IPS-11a (cell line): ENCODE measurements at regions not wholly inside any gene's neighbourhood (a gene's known extent, or its start where the extent isn't known, plus 50 kb on each side); places are given as distances from the start of the nearest gene placed in this dataset.
"Not testable (repeated sequence)": the region's sequence is repeated elsewhere in the genome, so short reads cannot be mapped to it uniquely, and the experiment has no call there.

Experiments
- H3K4me3 ChIP-seq: one replicate; pipeline ENCODE4 v1.5.1; 2013; ENCODE audit warnings: low read depth, low read length, control low read depth

DNA sequence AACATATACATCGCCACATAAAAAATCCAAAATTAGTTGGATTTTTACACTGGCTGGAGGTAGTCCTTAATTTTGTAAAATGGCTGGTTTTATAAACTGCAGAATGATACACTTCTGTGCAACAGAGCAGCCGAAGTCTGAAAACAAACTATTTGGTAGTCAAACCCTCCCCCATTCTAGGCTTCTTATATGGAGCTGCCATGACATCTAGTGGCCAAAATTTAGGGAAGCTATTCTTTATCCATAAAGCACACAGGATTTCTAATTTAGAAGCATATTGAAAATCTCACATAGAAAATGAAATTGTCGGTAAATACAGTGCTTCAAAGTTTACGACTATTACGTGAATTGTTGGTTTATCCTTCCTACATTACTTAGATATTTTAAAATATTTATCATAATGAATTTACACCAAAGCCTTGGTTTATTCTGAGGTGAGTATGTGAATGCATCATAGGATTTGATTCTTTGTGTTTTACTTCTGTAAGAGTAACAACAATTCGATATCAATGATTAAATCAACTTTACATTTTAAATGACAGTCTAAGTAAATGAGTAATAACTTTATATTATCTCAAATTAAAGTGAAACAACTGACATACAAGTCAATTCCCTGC is 113.4 kb upstream of the FAM241A start:
- no peak overlapping the region for H3K4me3 ChIP-seq

DNA sequence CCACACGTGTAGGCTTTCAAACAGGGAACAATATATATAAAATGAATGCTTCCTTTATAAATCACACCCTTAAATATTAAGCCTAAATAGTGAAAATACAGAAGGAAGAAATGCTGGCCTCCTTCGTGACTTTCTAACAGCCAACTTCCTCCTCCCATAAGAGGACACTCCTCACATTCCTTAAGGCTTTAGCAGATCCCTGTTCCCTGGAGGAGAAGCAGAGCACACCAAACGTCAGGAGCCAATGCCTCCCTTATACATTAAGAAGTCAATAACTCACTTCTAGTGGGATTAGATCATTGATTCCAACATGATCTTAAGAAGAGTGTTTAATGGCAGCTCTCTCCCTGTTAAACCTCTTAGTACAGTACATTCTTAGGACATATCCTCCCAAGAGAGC is 108.4 kb upstream of the FAM241A start:
- H3K4me3 ChIP-seq, result no peak overlapping the region

DNA sequence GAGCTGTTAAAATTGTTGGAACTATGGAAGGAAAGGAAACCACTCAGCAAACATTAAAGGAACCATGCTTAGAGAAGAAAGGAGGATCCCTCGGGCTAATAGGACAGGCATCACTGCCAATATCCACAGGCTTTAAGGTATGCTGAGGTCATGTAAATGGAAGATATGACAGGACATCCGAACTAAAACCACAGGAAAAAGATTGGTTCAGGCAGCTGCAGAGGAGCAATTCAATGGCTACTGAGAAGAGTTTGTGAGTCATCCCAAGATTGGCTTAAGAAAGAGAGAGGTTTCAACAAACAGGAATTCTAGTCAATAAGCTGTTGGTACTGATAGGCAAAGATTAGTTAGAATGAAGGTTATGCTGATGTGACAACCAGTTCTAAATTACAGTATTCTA is 106.4 kb upstream of the FAM241A start:
- no peak overlapping the region for H3K4me3 ChIP-seq

DNA sequence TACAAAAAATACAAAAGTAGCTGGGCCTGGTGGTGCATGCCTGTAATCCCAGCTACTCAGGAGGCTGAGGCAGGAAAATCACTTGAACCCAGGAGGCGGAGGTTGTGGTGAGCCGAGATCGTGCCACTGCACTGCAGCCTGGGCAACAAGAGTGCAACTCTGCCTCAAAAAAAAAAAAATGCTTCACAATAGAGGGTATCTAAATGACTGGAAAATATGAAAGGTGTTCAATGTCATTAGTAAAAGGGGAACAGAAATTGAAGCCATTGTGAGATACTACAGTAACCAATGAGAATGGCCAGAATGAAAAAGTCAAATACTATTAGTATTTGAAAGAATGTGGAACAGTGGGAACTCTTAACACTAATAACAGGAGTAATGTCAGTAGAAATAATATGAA is 96.1 kb upstream of the FAM241A start:
- not testable (repeated sequence) for H3K4me3 ChIP-seq

DNA sequence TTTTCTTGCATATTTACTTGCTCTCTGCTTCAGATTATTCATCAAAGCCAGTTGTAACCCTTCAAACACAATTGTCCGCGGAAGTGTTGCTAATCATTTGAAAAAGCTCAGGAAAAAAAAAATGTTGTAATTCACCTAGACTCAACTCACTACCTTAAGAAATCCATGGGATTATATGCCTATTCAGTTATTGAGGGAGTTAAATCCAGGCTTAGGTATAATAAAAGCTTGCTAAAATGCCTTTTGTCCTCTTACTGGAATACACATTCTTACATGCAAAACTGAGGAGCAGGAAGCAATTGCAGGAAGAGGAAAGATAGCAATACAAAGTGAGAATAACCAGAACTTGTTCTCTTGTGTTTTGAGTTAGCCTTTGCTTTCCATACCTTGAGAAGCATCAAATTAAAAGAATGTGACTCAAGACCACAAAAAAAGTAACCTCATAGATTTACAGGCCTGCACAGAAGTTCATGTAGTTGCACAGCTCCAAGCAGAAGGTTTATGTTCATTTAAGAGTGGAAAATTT is 91.4 kb upstream of the FAM241A start:
- H3K4me3 ChIP-seq, result no peak overlapping the region

DNA sequence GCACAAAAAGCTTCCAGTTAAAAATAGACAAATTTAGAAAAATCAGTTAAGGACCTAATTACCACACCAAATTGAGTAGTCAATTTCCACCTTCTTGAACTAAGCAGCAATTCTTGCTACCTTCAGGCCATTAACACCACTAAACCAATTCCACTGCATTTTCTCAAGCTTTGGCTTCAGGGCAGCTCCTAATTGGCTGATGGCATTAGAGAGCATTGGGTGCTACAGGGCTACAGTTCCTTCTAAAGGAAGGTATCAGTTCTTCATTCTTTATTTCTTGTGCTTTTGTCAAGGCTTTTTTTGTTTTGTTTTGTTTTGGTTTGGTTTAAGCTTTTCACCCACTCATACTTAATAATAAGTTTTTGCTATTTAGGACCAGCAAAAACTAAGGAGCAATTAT is 90.2 kb upstream of the FAM241A start:
- H3K4me3 ChIP-seq, result no peak overlapping the region

DNA sequence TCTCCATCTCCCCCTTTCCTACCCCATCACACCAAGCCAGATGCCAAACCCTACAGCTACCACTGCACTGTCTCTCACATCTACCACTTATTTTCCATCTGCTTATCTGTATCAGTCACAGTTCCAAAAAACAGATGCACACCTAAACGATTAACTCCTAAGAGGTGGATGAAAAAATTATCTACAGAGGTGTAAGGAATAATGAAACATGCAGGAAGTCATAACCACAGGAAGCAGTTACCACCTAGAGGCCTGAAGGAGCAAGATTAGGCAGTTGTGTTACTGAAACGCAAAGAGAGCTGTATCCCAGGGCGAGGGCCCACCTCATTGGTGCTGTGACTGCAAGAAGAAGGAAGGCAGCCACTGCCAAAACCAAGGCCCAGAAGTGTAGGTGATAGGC is 87.8 kb upstream of the FAM241A start:
- no peak overlapping the region for H3K4me3 ChIP-seq

DNA sequence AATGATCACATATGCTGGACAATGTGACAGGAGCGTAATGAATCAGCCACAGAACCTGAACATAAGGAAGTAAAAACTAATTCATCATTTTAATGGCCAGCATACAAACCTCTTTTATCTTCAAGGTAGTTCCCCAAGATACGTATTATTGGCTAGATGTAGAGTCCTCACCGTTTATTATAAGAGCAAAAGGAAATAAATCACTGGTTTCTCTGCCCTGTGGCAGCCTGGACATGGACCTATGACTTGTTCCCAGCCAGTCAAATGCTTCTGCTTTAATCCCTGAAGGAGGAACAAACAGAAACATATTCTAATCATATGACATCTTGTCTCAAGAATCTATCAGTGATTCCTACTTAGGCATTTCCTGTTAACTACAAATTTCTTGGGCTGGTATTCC is 86.8 kb upstream of the FAM241A start:
- no peak overlapping the region for H3K4me3 ChIP-seq

DNA sequence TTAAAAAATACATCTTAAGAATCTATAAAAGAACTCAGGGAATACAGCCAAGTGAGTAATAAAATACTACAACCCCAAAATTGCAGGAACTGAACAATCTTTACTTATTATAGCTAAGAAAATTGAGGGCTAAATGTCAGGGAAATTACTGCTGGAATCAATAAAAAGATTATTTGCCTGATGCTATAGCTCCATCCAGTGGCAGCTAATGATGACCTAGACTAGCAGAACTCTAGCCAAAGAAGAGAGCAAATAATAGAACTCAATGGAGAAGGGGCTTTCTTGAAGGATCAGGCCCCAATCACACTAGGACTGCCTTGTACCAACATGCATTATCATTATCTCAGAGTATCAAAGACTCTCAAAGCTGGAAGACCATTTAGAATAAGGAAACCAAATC is 85.0 kb upstream of the FAM241A start:
- no peak overlapping the region for H3K4me3 ChIP-seq

DNA sequence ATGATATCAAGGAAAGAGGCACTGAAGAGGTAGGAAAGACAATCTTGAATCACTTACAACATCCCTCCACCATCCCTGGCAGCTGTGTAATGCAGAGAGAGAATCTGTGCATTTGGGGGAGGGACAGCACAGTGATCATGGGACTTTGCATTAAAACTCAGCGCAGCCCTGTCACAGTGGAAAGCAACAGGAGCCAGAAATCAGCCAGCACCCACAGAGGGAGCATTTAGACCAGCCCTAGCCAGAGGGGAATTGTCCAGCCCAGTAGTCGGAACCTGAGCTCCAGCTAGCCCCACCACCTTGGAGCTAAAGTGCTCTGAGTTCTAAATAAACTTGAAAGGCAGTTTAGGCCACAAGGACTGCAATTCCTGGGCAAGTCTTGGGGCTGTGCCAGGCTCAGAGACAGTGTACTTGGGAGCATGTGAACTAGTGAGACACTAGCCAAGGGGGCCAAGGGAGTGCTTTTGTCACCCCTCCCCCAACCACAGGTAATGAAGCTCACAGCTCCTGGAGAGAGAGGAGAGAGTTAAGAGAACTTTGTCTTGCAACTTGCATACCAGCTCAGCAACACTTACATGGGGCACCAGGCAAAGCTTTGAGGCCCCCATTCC is 83.9 kb upstream of the FAM241A start:
- no peak overlapping the region for H3K4me3 ChIP-seq

DNA sequence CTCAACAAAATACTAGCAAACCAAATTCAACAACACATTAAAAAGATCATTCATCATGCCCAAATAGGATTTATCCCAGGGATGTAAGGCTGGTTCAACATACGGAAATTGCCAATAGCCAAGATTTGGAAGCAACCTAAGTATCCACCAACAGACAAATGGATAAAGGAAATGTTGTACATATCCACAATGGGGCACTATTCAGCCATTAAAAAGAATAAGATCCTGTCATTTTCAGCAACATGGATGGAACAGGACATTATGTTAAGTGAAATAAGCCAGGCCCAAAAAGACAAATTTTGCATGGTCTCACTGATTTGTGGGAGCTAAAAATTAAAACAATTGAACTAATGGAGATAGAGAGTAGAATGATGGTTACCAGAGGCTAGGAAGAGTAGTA is 82.0 kb upstream of the FAM241A start:
- H3K4me3 ChIP-seq, result no peak overlapping the region

DNA sequence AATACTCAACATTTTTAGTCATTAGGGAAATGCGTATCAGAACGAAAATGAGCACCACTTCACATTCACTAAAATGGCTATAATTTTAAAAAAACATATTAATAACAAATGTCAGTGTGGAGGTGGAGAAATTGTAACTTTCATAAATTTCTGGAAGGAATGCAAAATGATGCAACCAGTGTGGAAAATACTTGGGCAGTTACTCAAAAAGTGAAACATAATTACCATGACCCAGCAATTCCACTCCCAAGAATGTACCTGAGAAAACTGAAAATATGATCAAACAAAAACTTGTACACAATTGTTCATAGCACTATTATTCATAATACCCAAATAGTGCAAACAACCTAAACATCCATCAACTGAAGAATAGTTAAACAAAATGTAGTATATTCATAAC is 76.1 kb upstream of the FAM241A start:
- no peak overlapping the region for H3K4me3 ChIP-seq

DNA sequence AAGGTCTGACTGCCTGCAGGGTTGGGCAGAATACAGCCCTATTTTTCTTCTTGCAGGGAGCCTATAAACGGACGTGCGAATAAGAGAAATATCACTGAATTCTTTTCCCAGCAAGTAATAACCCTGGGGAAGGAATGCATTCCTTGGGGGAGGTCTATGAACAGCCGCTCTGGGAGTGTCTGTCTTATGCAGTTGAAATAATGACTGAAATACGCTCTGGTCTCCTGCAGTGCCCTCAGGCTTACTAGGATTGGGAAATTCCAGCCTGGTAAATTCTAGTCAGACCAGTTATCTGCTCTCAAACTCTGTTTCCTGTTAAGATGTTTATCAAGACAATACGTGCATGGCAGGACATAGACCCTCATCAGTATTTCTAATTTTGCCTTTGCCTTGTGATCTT is 72.1 kb upstream of the FAM241A start:
- no peak overlapping the region for H3K4me3 ChIP-seq

DNA sequence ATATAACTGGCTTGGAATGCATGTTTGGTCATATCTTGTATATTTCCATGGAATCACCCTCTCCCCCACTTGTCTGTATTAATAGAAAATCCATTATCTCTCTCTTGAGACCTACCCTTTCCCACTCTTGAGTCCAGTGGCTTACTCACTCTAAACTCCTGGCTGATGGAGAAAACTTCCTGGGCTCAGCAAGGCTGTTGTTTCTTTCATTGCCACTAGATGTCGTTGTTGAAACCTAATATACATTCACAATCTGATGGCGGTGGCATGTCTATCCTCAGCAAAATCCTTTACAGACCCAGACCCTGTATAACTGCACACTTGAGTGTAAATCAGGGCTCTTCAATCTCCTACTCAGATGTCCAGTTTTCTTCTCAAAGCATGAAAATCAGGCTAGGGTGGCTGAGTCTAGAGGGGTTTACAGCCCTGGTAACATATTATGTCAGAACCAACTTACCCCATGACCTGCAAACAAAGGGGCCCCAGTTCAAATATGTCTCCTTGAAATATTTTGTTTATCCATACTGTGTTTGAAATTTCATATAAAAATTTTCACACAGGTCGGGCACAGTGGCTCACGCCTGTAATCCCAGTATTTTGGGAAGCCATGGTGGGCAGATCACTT is 70.0 kb upstream of the FAM241A start:
- no peak overlapping the region for H3K4me3 ChIP-seq

DNA sequence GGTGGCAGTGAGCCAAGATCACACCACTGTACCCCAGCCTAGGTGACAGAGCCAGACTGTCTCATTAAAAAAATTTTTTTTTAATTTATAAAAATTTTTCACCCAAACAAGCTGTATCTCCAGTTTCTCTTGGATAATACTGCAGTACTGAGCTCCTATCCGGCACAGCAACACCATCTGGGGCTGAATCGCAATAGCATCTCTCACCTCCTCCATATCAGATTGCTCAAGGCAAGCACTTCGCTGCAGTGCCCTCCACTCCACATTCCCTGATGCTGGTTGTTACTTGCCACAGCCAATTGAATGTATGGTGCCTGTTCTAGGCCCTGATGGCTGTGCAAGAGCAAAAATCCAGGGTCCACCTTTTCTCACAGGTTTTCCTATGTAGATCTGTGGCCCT is 69.3 kb upstream of the FAM241A start:
- no peak overlapping the region for H3K4me3 ChIP-seq

DNA sequence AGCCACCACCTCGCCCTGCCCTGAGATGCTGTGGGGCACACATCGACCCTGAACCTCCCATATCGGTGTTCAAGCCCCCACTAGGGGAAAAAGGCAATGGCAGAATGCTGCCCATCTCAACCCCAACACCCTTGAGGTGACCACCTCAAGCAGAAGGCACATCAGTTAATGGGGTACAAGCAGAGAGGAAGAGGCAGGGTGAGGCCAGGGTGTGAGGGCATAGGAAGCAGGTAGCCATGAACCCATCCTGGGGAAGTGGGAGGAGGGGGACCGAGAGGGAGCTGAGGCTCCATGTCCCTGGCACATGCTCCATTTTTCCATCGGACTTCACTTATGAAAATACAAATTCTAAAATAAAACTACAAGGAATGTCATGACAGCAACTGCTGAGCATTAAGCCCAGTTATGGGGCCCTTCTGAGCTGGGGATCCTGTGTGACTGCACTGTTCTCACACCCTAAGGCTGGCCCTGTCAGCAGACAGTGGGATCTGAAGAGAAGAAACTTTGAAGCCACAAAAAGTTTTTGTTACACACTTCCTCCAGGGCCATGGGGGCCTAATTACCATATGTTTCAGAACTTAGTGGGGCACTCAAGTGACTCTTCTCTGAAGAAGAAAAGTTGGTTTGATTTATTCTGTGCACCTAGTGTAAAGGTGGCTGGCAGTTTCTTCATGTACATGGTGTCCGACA is 68.2 kb upstream of the FAM241A start:
- H3K4me3 ChIP-seq, result no peak overlapping the region

DNA sequence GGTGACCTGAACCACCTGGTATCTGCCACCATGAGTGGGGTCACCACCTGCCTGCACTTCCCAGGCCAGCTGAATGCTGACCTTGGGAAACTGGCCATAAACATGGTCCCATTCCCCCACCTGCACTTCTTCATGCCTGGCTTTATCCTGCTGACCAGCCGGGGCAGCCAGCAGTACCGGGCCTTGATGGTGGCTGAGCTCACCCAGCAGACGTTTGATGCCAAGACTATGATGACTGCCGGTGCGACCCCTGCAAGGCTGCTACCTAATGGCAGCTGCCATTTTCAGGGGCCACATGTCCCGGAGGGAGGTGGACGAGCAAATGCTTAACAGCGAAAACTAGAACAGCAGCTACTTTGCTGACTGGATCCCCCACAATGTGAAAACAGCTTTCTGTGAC is 67.5 kb upstream of the FAM241A start:
- no peak overlapping the region for H3K4me3 ChIP-seq

DNA sequence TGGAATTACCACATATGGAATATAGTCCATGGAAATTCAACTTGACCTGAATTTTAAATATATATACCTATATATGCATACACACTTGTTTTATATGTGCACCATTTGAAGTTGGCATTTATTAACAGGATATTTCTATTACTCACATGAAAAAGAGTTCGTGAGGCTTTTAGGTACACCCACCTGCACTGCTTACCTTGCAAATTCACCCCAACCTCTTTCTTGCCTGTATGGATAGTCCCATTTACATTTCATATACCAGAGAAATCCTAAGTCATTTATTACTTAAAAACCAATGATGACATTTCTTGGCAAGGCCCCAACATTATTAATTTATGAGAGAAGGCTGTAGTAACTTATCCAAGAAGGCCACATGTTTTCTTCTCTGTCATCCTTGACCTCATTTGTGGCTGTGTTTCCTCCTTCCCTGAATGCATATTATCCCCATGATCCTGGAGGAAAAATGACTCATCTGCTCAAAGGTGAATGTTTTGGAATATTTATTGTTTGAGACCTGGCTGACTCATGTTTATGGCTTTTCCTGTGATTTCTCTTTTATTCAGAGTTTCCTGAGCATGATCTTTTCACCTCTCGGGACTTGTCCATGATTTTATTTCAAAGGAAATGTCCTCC is 62.2 kb upstream of the FAM241A start:
- no peak overlapping the region for H3K4me3 ChIP-seq

DNA sequence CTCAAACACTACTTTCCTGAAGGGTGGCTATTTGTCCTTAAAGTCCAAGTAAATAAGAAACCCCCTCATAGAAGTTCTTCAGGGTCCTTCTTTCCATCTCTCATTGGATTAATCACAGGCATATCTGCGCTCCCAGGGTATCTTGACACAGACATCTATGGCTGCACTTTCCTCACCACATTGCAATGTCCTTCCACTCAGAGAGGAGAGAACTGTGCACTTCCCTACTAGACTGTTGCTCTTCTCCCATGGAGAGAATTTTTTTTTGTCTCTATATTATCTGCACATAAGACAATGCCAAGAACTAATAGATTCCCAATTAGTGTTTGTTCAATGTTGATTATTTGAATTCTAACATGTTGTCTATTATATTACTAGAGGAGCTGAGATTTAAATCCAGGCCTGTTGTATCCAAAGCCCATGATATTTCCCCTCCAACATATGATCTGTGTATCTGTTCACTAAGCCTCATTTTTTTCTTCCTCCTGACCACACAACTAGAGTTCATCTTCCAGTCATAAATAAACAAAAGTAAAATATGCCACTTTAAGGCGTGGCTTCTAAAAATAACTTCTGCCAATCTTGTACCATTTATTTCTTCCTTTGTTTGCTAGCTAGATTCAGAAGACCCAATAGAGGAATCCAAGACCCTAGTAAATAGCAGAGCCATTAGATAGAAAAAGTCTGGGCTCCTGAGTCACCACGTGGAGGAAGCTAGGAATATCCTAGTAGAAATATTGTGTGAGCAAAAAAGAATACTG is 61.5 kb upstream of the FAM241A start:
- no peak overlapping the region for H3K4me3 ChIP-seq

DNA sequence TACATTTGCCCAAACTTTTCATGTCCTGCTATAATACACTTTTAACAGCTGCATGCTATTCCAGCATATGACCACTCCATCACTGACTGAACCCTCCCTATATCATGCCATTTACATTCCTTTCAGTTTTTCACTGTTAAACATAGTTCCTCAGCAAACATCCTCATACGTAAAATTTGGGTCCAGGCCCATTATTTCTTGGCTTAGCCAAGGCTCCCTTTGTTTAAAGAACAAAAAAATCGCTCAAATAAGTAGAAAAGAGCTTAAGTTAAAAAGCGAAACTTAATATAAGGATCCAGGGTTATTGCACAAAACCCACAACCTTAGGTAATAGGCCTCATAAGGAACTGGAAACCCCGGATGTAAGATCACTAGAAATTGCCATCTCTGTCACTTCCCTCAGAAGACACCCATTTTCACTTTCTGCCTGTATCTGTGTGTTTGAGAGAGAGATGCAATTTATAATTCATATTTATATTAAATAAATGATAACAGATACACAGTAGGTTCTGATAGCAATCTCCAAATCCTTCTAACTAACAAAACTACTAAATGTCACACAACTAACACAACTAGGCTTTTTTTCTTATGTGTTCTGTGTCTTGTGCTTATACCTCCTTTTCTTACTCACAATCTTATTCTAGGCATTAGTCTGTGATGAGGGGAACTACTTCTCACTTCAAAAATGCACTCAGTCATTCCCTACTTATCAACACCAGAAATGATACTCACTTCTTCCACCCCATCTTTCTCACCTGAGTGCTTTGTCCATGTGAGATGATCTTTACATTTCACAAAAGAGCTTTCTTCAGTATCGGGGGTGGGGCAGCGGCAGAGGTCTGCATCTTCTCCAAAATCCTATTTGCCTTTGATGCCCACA is 59.9 kb upstream of the FAM241A start:
- H3K4me3 ChIP-seq, result no peak overlapping the region
